NB4 (cell line): ENCODE measurements at regions not wholly inside any gene's neighbourhood (a gene's known extent, or its start where the extent isn't known, plus 50 kb on each side); places are given as distances from the start of the nearest gene placed in this dataset.

Experiments used
- POLR2A ChIP-seq: IDR thresholded peaks from 2 replicates; pipeline ENCODE4 v1.6.1; 2011; ENCODE audit warnings: mild to moderate bottlenecking; ENCODE audit not compliant: insufficient read length; ENCODE audit errors: extremely low read depth
- TF ChIP-seq, protein P1 (sequence below): IDR thresholded peaks from one replicate; pipeline ENCODE4 v1.5.1; 2012; ENCODE audit warnings: low read depth, low read length

DNA sequence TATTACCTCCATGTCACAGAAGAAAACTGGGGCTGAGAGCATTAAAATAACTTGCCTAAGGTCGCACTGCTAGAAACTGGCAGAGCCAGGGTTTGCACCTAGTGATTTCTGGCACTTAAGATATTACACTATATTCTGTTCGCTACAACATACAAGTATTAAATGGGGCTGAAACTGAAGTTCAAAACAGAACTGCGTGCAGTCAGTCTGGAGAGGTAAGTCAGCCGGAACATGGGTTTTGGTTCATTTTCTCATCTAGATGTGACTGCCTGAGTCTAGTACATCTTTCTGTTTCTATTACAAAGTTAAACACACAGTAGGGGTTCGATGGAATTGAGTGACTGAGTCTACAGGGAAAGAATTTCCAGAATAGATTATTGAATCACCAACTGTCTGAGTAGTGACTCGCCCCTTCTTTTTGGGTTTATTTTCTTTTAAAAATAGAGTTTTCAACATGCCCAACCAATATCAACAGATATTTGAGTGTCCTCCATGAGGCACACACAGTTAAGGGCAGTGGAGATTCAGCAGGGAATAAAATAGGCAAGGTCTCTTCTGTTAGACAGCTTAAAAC, 150.8 kb downstream of the RNF152 start:
- no peak for TF ChIP-seq POLR2A
- TF ChIP-seq, protein P1, sequence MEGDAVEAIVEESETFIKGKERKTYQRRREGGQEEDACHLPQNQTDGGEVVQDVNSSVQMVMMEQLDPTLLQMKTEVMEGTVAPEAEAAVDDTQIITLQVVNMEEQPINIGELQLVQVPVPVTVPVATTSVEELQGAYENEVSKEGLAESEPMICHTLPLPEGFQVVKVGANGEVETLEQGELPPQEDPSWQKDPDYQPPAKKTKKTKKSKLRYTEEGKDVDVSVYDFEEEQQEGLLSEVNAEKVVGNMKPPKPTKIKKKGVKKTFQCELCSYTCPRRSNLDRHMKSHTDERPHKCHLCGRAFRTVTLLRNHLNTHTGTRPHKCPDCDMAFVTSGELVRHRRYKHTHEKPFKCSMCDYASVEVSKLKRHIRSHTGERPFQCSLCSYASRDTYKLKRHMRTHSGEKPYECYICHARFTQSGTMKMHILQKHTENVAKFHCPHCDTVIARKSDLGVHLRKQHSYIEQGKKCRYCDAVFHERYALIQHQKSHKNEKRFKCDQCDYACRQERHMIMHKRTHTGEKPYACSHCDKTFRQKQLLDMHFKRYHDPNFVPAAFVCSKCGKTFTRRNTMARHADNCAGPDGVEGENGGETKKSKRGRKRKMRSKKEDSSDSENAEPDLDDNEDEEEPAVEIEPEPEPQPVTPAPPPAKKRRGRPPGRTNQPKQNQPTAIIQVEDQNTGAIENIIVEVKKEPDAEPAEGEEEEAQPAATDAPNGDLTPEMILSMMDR: no peak
